GM19463 (cell line): ENCODE measurements at regions not wholly inside any gene's neighbourhood (a gene's known extent, or its start where the extent isn't known, plus 50 kb on each side); places are given as distances from the start of the nearest gene placed in this dataset.

Source experiments
- ATAC-seq: cut with Tn5 transposase; IDR thresholded peaks from one replicate; pipeline ENCODE4 v1.9.1; 2021; ENCODE audit warnings: mild to moderate bottlenecking, moderate library complexity; ENCODE audit not compliant: unreplicated experiment

DNA sequence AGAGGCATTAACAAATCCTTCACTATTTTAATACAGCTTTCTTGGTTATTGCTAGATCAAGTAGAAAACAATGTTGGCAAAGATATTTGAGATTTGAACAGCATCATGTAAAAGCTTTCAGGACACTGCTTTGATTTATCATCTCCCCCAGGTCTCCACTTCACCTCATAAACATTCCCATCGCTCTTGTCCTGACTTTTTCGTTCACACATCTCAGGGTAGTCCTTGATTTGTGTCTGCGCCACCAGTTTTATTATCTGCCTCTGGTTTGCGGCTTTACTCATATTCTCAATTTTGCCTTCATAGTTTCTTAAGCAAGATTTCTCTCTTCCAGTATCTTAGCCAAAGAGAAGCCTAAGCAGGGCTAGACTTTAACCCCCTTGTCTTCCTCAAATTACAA, 63.5 kb upstream of the ROR1 start:
- ATAC-seq: no peak

GRCh38 chr1:63710761-63711380, 62.9 kb upstream of the ROR1 start:
- no peak for ATAC-seq

DNA sequence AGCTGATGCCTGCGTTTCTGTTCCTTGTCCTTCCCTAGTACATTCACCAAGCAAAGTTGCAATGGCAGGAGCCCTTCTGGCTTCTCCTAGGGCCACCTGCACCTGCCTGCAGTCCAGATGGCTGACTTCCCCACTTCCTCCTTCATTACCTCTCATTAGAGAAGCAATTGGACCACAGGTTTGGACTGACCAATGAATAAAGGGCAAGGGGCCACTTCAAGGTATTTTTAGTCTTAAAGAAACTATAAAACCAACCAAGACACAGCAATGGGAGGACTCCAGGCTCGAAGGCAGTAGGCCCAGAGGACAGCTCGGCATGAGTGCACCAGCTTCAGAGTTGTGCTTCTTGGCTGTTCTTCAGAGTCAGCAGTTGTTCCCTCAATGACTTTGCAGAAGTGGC, 60.8 kb upstream of the ROR1 start:
- ATAC-seq: no peak

GRCh38 chr1:63713627-63714481, 60.0 kb upstream of the ROR1 start:
- peak; percentile 62 for ATAC-seq

- ATAC-seq: no peak
These were observed 59.4 kb upstream of the ROR1 start for GRCh38 chr1:63714482-63714760.

GRCh38 chr1:63717511-63718065, 56.2 kb upstream of the ROR1 start:
- no peak for ATAC-seq

DNA sequence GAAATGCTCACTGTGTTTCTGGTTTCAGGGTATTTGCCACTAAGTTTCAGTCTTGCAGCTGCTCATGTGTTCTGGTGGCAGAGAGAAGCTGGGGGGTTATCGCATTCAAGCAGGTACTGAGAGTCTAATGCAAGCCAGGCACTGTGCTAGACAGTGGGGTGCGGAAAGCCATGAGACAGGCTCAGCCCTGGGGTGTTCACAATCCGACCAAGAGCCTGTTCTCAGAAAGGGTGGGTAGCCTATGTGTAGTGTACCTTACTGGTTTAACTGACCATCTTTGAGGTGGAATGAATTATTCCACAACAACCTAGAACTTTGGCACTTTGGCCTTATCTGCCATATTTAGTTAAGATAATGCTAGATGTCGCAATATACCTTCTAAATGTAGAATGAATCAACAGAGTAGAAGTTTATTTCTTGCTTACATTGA, 55.3 kb upstream of the ROR1 start:
- ATAC-seq: no peak

DNA sequence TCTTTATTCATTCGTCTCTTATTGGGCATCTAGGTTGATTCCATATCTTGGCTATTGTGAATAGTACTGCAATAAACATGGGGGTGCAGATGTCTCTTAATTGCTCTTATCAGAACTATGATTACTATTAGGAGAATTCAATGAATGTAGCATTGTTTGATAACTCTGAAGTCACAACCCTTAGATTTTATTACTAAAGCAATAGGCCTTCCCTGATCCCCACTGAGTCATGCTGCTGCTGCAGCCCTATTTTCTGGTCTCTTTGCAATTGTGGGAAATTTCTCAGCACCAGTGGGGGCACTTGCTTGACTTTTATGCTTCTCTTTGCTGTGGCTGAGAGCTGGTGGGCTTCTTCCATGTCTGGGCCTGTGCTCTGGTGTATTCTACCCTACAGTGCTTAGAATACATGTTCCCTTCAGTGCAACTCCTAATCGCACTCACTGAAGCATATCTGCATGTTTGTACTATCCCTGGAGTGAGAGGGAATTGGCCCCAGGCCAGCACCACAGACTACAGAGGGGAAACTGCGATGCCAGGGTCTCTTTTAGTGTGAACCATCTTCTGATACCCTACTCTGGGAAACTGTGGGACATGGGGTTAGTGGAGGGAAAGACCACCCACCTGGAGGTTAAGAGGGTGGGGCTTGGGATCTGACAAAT, 52.2 kb upstream of the ROR1 start:
- ATAC-seq: no peak

DNA sequence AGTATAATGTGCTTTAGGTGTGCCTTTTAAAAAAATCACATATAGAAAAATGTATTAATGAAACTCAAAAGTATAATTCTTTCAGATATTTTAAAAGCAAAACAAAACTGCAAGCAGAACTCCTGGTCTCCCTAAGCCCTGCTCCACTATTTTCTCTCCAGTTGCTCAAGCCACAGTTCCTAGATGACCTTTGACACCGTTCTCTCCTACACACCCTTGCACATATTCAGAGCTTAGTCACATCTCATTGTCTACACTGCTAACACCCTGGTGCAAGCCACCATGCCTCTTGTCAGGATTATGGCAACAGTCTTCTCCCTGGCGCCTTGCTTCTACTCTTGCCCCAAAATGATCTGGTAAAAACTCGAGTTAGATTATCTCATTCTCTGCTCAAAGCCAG, 50.2 kb upstream of the ROR1 start:
- no peak for ATAC-seq
